Uterus (tissue), 3 donors: ENCODE measurements at regions not wholly inside any gene's neighbourhood (a gene's known extent, or its start where the extent isn't known, plus 50 kb on each side); places are given as distances from the start of the nearest gene placed in this dataset.

Experiments used
- DNase-seq, 2 donors: peaks; one replicate each; pipeline ENCODE4 v3.0.0-alpha.2; 2019 to 2020
- H3K27ac ChIP-seq, 2 donors: fragments of 200-600 bp; sonication (generic); 1 replicate in 1 of 2; 2 replicates in 1 of 2; pipeline ENCODE4 v1.5.1; 2016 to 2018
- H3K27me3 ChIP-seq, 2 donors: fragments of 200-600 bp; sonication (generic); one replicate each; pipeline ENCODE4 v1.5.1; 2018 to 2019; ENCODE audit warnings: control low read depth in 1 of 2
- H3K36me3 ChIP-seq, 2 donors: fragments of 200-600 bp; sonication (generic); one replicate each; pipeline ENCODE4 v1.5.1; 2019; ENCODE audit warnings: control low read depth in 1 of 2
- H3K4me1 ChIP-seq, 2 donors: fragments of 200-600 bp; sonication (generic); one replicate each; pipeline ENCODE4 v1.5.1; 2018 to 2019; ENCODE audit warnings: control low read depth in 1 of 2
- H3K4me3 ChIP-seq, 2 donors: fragments of 200-600 bp; sonication (generic); 1 replicate in 1 of 2; 2 replicates in 1 of 2; pipeline ENCODE4 v1.5.1; 2018 to 2019; ENCODE audit warnings: mild to moderate bottlenecking in 1 of 2
- H3K9me3 ChIP-seq, 2 donors: fragments of 200-600 bp; sonication (generic); one replicate each; pipeline ENCODE4 v1.5.1; 2019; ENCODE audit warnings: control low read depth in 1 of 2
- POLR2A ChIP-seq, 2 donors: fragments of 450-650 bp; IDR thresholded peaks; one replicate each; pipeline ENCODE4 v1.6.1; 2016; ENCODE audit warnings: antibody characterized with exemption in 2 of 2, mild to moderate bottlenecking in 1 of 2, moderate library complexity in 1 of 2
- intact Hi-C: fragments of 100-400 bp; cut with DNase I; formaldehyde crosslinking; loops from one replicate; pipeline ENCODE4 v1.15.1; 2023; ENCODE audit warnings: low total_unique reads
- TF ChIP-seq, protein P1 (sequence below), 4 experiments: fragments of 200-600 bp in 2 of 4; fragments of 450-650 bp in 2 of 4; sonication (generic) in 2 of 4; IDR thresholded peaks; one replicate each; pipeline ENCODE4 v1.5.1; 2016 to 2019; ENCODE audit warnings: antibody characterized with exemption in 4 of 4, mild to moderate bottlenecking in 2 of 4, moderate library complexity in 1 of 4
- donor health status: DM: yes; HTN: yes; CAD: no.

DNA sequence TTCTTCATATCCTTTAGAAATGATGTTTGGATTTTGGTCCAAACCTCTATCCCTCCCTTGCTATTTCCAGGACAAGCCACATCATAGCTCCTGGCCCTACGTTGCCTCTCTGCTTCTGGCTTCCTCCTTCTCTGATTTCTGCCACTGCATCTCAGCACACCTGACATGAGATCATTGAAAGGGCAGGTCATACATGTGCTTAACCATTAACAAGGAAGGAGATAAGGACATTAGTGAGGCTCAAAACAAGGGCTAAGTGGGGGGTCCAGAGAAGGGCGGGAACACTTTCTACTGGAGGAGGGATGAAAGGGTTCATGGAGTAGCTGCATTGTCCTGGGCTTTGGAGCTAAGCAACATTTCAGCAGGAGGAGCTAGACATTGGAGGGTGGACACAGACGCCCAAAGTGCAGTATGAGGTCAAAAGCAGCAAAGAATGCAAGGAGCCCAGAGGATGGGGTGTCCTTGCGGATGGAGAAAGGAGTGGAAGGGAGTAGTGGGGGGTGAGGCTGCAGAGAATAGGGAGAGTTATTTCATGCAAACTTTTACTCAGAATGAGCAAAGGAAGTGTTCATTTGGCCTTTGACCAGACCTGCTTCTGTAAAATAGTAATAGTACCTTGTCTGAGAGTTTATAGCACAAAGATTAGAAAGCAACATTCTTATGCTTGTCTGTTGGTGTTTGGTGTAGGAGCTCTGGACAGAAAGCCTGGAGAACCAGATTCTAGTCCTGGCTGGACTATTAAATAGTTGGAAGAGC is 102.4 kb upstream of the CREB5 start:
- TF ChIP-seq, protein P1, sequence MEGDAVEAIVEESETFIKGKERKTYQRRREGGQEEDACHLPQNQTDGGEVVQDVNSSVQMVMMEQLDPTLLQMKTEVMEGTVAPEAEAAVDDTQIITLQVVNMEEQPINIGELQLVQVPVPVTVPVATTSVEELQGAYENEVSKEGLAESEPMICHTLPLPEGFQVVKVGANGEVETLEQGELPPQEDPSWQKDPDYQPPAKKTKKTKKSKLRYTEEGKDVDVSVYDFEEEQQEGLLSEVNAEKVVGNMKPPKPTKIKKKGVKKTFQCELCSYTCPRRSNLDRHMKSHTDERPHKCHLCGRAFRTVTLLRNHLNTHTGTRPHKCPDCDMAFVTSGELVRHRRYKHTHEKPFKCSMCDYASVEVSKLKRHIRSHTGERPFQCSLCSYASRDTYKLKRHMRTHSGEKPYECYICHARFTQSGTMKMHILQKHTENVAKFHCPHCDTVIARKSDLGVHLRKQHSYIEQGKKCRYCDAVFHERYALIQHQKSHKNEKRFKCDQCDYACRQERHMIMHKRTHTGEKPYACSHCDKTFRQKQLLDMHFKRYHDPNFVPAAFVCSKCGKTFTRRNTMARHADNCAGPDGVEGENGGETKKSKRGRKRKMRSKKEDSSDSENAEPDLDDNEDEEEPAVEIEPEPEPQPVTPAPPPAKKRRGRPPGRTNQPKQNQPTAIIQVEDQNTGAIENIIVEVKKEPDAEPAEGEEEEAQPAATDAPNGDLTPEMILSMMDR (IDR thresholded peaks at IDR 0.05): no peak
- TF ChIP-seq POLR2A (IDR thresholded peaks at IDR 0.05): no peak
- H3K4me3 ChIP-seq: no peak overlapping the region
- no peaks in the 10 kb centered on the region for H3K36me3 ChIP-seq
- no peaks in the 10 kb centered on the region for H3K9me3 ChIP-seq
- no peak for DNase-seq
- intact Hi-C loops: no loop called here
- H3K27me3 ChIP-seq: no peaks in the 10 kb centered on the region
- H3K27ac ChIP-seq: no peak overlapping the region
- H3K4me1 ChIP-seq: no peaks in the 10 kb centered on the region

DNA sequence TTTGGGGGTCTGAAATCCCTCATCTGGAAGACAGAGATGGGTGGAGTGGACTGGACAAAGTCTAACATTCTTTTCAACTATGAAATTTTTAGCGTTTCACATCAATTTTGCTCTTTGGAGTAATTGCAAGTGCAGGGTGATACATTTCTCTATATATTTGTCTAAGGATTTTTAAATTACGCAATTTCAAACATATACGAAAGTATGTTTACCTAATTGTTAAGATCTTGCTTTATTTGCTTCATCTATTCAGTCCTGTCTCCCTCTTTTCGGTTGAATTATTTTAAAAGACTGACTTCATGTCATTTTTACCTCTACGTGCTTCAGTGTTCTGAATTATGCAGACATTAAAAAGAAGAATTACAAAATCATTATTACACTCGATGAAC is 101.9 kb upstream of the CREB5 start:
- no peak for TF ChIP-seq POLR2A (IDR thresholded peaks at IDR 0.05)
- TF ChIP-seq, protein P1 (IDR thresholded peaks at IDR 0.05): no peak
- no peaks in the 10 kb centered on the region for H3K27me3 ChIP-seq
- H3K4me1 ChIP-seq: no peaks in the 10 kb centered on the region
- no peaks in the 10 kb centered on the region for H3K36me3 ChIP-seq
- H3K27ac ChIP-seq: no peak overlapping the region
- no peak for DNase-seq
- intact Hi-C loops: no loop called here
- no peaks in the 10 kb centered on the region for H3K9me3 ChIP-seq
- no peak overlapping the region for H3K4me3 ChIP-seq

DNA sequence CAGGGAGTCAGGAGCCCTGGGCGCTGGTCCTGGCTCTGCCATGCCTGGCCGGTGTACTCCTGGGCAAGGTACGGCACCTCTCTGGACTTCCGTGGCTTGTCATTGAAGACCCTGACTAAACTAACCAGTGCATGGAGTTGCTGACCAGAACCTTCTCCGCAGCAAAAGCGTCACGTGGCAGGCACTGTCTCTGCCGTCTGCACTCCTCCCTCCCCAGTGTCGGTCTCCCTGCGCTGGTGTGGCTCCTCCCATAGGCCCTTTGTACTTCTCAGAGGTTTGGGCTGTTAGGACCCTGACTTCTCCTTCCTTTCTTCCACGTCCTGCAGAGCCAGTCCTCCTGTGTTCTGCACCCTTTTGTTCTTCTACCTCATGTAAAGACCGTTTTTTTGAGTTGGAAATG is 100.6 kb upstream of the CREB5 start:
- no peaks in the 10 kb centered on the region for H3K36me3 ChIP-seq
- H3K9me3 ChIP-seq: no peaks in the 10 kb centered on the region
- H3K4me3 ChIP-seq: no peak overlapping the region
- H3K27me3 ChIP-seq: no peaks in the 10 kb centered on the region
- intact Hi-C loops: no loop called here
- H3K27ac ChIP-seq: no peak overlapping the region
- TF ChIP-seq, protein P1 (IDR thresholded peaks at IDR 0.05): no peak
- no peak for TF ChIP-seq POLR2A (IDR thresholded peaks at IDR 0.05)
- no peaks in the 10 kb centered on the region for H3K4me1 ChIP-seq
- DNase-seq: no peak

DNA sequence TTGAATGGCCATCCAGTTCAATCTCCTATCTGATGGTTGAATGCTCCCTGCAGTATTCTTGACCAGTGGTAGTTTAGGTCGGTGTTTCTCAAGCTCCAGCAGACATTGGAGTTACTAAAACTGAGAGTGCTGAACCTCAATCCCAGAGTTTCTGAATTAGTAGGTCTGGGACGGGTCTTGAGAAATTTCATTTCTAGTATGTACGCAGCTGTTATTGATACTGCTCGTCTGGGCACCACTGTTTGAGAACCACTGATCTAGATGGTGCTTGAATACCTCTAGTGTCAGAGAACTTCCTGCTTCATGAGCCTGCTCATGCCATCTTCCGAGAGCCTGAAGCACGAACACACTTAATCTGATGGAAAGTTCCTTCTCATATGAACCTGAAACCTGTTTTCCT is 99.4 kb upstream of the CREB5 start:
- Histone ChIP-seq H3K36me3 (no peaks in the 10 kb centered on the region), H3K9me3 (no peaks in the 10 kb centered on the region), H3K27me3 (no peaks in the 10 kb centered on the region), H3K4me3 (no peak overlapping the region), H3K27ac (no peak overlapping the region), H3K4me1 (no peaks in the 10 kb centered on the region)
- TF ChIP-seq POLR2A (IDR thresholded peaks at IDR 0.05): no peak
- TF ChIP-seq, protein P1 (IDR thresholded peaks at IDR 0.05): no peak
- intact Hi-C loops: no loop called here
- no peak for DNase-seq

DNA sequence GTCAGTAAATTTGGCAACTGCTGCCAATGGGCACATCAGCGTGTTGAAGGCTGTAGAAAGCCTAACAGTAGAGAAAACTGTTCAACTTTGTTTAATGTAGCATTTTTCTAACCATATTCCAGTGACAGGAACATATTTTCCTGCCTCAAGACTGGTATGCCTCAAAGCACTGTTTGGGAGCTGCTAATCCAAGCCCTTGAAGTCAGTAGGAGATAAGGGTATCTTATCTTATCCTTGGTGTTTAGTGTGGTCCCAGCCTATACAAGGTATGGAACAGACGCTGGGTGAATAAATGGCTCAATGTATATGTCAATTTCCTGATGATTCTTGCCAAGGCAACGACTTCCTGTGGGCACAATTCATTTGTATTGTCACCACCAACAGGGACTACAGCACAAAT is 97.5 kb upstream of the CREB5 start:
- Histone ChIP-seq H3K4me1 (no peaks in the 10 kb centered on the region), H3K27ac (no peak overlapping the region), H3K27me3 (no peaks in the 10 kb centered on the region), H3K36me3 (no peaks in the 10 kb centered on the region), H3K4me3 (no peak overlapping the region), H3K9me3 (no peaks in the 10 kb centered on the region)
- DNase-seq: no peak
- no peak for TF ChIP-seq POLR2A (IDR thresholded peaks at IDR 0.05)
- TF ChIP-seq, protein P1 (IDR thresholded peaks at IDR 0.05): no peak
- intact Hi-C loops: no loop called here
